WTC11 (cell line): ENCODE measurements at regions not wholly inside any gene's neighbourhood (a gene's known extent, or its start where the extent isn't known, plus 50 kb on each side); places are given as distances from the start of the nearest gene placed in this dataset.

Source experiments
- ATAC-seq: fragments of 200-7000 bp; cut with Tn5 transposase; 2 replicates; pipeline ENCODE4 v1.10.0; 2021; ENCODE audit warnings: mild to moderate bottlenecking, moderate library complexity
- CTCF ChIA-PET: fragments of 300-600 bp; sonication (Branson Sonifier 250); formaldehyde crosslinking; loops from one replicate; lab custom pipeline; 2021; ENCODE audit warnings: antibody characterized with exemption; lab: Charles Lee
- POLR2A ChIA-PET: fragments of 350-600 bp; sonication (Branson Sonifier 250); formaldehyde crosslinking; loops from one replicate; lab custom pipeline; 2021; ENCODE audit warnings: antibody characterized with exemption; lab: Charles Lee
- DNase-seq: peaks from one replicate; pipeline ENCODE4 v3.0.0; 2021; ENCODE audit warnings: low spot score
- H3K27ac Mint-ChIP-seq: 2 replicates; pipeline ENCODE4 v1.8.0; 2021; ENCODE audit warnings: mixed read lengths
- H3K27me3 Mint-ChIP-seq: 2 replicates; pipeline ENCODE4 v1.8.0; 2021; ENCODE audit warnings: low read depth, mild to moderate bottlenecking, moderate library complexity, mixed read lengths
- H3K36me3 Mint-ChIP-seq: 2 replicates; pipeline ENCODE4 v1.8.0; 2021; ENCODE audit warnings: mixed read lengths
- H3K4me1 Mint-ChIP-seq: 2 replicates; pipeline ENCODE4 v1.8.0; 2022; ENCODE audit warnings: mixed read lengths
- H3K4me3 Mint-ChIP-seq: 2 replicates; pipeline ENCODE4 v1.8.0; 2021; ENCODE audit warnings: mild to moderate bottlenecking, moderate library complexity, mixed read lengths
- H3K9me3 Mint-ChIP-seq: 2 replicates; pipeline ENCODE4 v1.8.0; 2021; ENCODE audit warnings: mixed read lengths
- AFF4 ChIP-seq: sonication (generic); formaldehyde crosslinking; IDR thresholded peaks from 2 replicates; pipeline ENCODE4 v1.8.1; 2023; ENCODE audit warnings: mild to moderate bottlenecking, missing genetic modification reagents, borderline replicate concordance
- ARID4B ChIP-seq: sonication (generic); formaldehyde crosslinking; IDR thresholded peaks from 2 replicates; pipeline ENCODE4 v1.8.0; 2023; ENCODE audit warnings: missing genetic modification reagents, mild to moderate bottlenecking, borderline replicate concordance
- ATF2 ChIP-seq: sonication (generic); formaldehyde crosslinking; IDR thresholded peaks from 2 replicates; pipeline ENCODE4 v1.8.1; 2022; ENCODE audit warnings: low read depth, missing genetic modification reagents, borderline replicate concordance
- CBFB ChIP-seq: sonication (generic); formaldehyde crosslinking; IDR thresholded peaks from 2 replicates; pipeline ENCODE4 v1.8.1; 2022; ENCODE audit warnings: mild to moderate bottlenecking, low read depth, missing genetic modification reagents
- CREM ChIP-seq: sonication (generic); formaldehyde crosslinking; IDR thresholded peaks from 2 replicates; pipeline ENCODE4 v1.8.1; 2022; ENCODE audit warnings: mild to moderate bottlenecking, missing genetic modification reagents, moderate library complexity
- EMX1 ChIP-seq: fragments of 250-450 bp; sonication (Bioruptor Pico); IDR thresholded peaks from 2 replicates; pipeline ENCODE4 v1.8.0; 2021; ENCODE audit warnings: mild to moderate bottlenecking
- ETV6 ChIP-seq: sonication (generic); formaldehyde crosslinking; IDR thresholded peaks from 2 replicates; pipeline ENCODE4 v1.8.1; 2022; ENCODE audit warnings: mild to moderate bottlenecking, missing genetic modification reagents
- FOXK1 ChIP-seq: sonication (generic); formaldehyde crosslinking; IDR thresholded peaks from 2 replicates; pipeline ENCODE4 v1.8.0; 2022; ENCODE audit warnings: mild to moderate bottlenecking, moderate library complexity, missing genetic modification reagents
- HMGXB4 ChIP-seq: sonication (generic); formaldehyde crosslinking; IDR thresholded peaks from 2 replicates; pipeline ENCODE4 v1.8.1; 2023; ENCODE audit warnings: mild to moderate bottlenecking, moderate library complexity, missing genetic modification reagents
- IRF2 ChIP-seq: sonication (generic); formaldehyde crosslinking; IDR thresholded peaks from 2 replicates; pipeline ENCODE4 v1.8.0; 2022; ENCODE audit warnings: low read depth, missing genetic modification reagents, borderline replicate concordance
- MAX ChIP-seq: sonication (generic); formaldehyde crosslinking; IDR thresholded peaks from 2 replicates; pipeline ENCODE4 v1.8.0; 2022; ENCODE audit warnings: mild to moderate bottlenecking, missing genetic modification reagents
- NFE2L1 ChIP-seq: sonication (generic); formaldehyde crosslinking; IDR thresholded peaks from 2 replicates; pipeline ENCODE4 v1.8.1; 2023; ENCODE audit warnings: missing genetic modification reagents
- TEAD1 ChIP-seq: sonication (generic); formaldehyde crosslinking; IDR thresholded peaks from 2 replicates; pipeline ENCODE4 v1.8.0; 2022; ENCODE audit warnings: mild to moderate bottlenecking, missing genetic modification reagents
- USF1 ChIP-seq: sonication (generic); formaldehyde crosslinking; IDR thresholded peaks from 2 replicates; pipeline ENCODE4 v1.8.0; 2022; ENCODE audit warnings: mild to moderate bottlenecking, missing genetic modification reagents
- ZBTB43 ChIP-seq: sonication (generic); formaldehyde crosslinking; IDR thresholded peaks from 2 replicates; pipeline ENCODE4 v1.8.1; 2023; ENCODE audit warnings: mild to moderate bottlenecking, missing genetic modification reagents
- ZNF121 ChIP-seq: sonication (generic); formaldehyde crosslinking; IDR thresholded peaks from 2 replicates; pipeline ENCODE4 v1.8.0; 2023; ENCODE audit warnings: missing genetic modification reagents
- ZNF281 ChIP-seq: sonication (generic); formaldehyde crosslinking; IDR thresholded peaks from 2 replicates; pipeline ENCODE4 v1.8.0; 2023; ENCODE audit warnings: mild to moderate bottlenecking, missing genetic modification reagents
- ZNF396 ChIP-seq: fragments of 250-450 bp; sonication (Bioruptor Pico); IDR thresholded peaks from 2 replicates; pipeline ENCODE4 v1.8.0; 2021; ENCODE audit warnings: mild to moderate bottlenecking, moderate library complexity, borderline replicate concordance
- ZNF416 ChIP-seq: fragments of 250-450 bp; sonication (Bioruptor Pico); IDR thresholded peaks from 2 replicates; pipeline ENCODE4 v1.9.0; 2021; ENCODE audit warnings: mild to moderate bottlenecking, inconsistent platforms

GRCh38 chr20:53769041-53769440 is 175.4 kb upstream of the ZNF217 start (continued):
- TF ChIP-seq ARID4B (CRISPR knock-in tag) = no peak
- TF ChIP-seq ZBTB43 (CRISPR knock-in tag) = no peak
- no peak for TF ChIP-seq HMGXB4 (CRISPR knock-in tag)
- no peak for TF ChIP-seq ZNF416 (CRISPR knock-in tag)
- TF ChIP-seq ZNF396 (CRISPR knock-in tag) = no peak
- no peak for TF ChIP-seq ATF2 (CRISPR knock-in tag)

- ATAC-seq (peak; percentile 73), DNase-seq (peak; percentile 30)
- no peaks in the 10 kb centered on the region for H3K9me3 Mint-ChIP-seq
- peaks cover 56% of the 10 kb centered on the region for H3K27me3 Mint-ChIP-seq
- peak overlapping the region; percentile 81 for H3K27ac Mint-ChIP-seq
- ChIA-PET POLR2A (interaction anchor here (0.5 kb wide), 1 partner anchor 1471 kb away, joined by 4 read pairs; no protein-coding TSS in a partner anchor), CTCF (interaction anchor here (1.1 to 1.5 kb wide), 2 partner anchors 147 to 150 kb away, joined by 3 to 4 read pairs; no protein-coding TSS in a partner anchor)
- H3K4me3 Mint-ChIP-seq = 0 out of 2 replicates have a peak overlapping the region, but pooled peaks have one; percentile 26
- H3K36me3 Mint-ChIP-seq = 0 out of 2 replicates have a peak, but pooled peaks cover 2% of the 10 kb centered on the region
- peaks cover 43% of the 10 kb centered on the region for H3K4me1 Mint-ChIP-seq
- no peak for TF ChIP-seq IRF2
- TF ChIP-seq USF1 (CRISPR knock-in tag) = no peak
- TF ChIP-seq ZNF121 = no peak
- TF ChIP-seq ZNF281 (CRISPR knock-in tag) = no peak
- no peak for TF ChIP-seq ZNF416 (CRISPR knock-in tag)
- peak; percentile 44; the same call in 1 of the 2 replicates for TF ChIP-seq FOXK1 (CRISPR knock-in tag)
- TF ChIP-seq NFE2L1 = peak; percentile 57; the same call in 1 of the 2 replicates
- no peak; the same call in 1 of the 2 replicates for TF ChIP-seq ETV6 (CRISPR knock-in tag)
- no peak for TF ChIP-seq EMX1 (CRISPR knock-in tag)
- peak; percentile 83; the same call in 1 of the 2 replicates for TF ChIP-seq TEAD1 (CRISPR knock-in tag)
- TF ChIP-seq AFF4 (CRISPR knock-in tag) = no peak
- no peak for TF ChIP-seq CBFB (CRISPR knock-in tag)
- no peak for TF ChIP-seq CREM
- TF ChIP-seq MAX (CRISPR knock-in tag) = no peak
Measured at GRCh38 chr20:53768329-53768728, 174.7 kb upstream of the ZNF217 start.
